Breast epithelium (tissue), 4 donors: ENCODE measurements at regions not wholly inside any gene's neighbourhood (a gene's known extent, or its start where the extent isn't known, plus 50 kb on each side); places are given as distances from the start of the nearest gene placed in this dataset.
"Not testable (repeated sequence)": the region's sequence is repeated elsewhere in the genome, so short reads cannot be mapped to it uniquely, and the experiment has no call there.

ENCODE experiments used
- DNase-seq, 2 donors: peaks; one replicate each; pipeline ENCODE4 v3.0.0-alpha.2; 2019; ENCODE audit warnings: low spot score in 2 of 2
- H3K27ac ChIP-seq, 2 donors: fragments of 200-600 bp; sonication (generic) in 1 of 2; one replicate each; pipeline ENCODE4 v1.5.1; 2016 to 2019; ENCODE audit warnings: mild to moderate bottlenecking in 1 of 2
- H3K27me3 ChIP-seq, 2 donors: fragments of 200-600 bp; sonication (generic) in 1 of 2; one replicate each; pipeline versions ENCODE4 v1.5.1 to v1.6.0; 2017 to 2019; ENCODE audit warnings: control low read depth in 1 of 2, mild to moderate bottlenecking in 1 of 2
- H3K36me3 ChIP-seq: fragments of 200-600 bp; one replicate; pipeline ENCODE4 v1.5.1; 2019
- H3K4me1 ChIP-seq, 2 donors: fragments of 200-600 bp; sonication (generic); one replicate each; pipeline ENCODE4 v1.5.1; 2016 to 2019; ENCODE audit warnings: control low read depth in 1 of 2
- H3K4me3 ChIP-seq, 3 donors: fragments of 200-600 bp; sonication (generic); 1 replicate in 2 of 3; 2 replicates in 1 of 3; pipeline ENCODE4 v1.5.1; 2016 to 2019; ENCODE audit warnings: mild to moderate bottlenecking in 3 of 3, moderate library complexity in 2 of 3
- H3K9me3 ChIP-seq, 2 donors: fragments of 200-600 bp; sonication (generic) in 1 of 2; one replicate each; pipeline ENCODE4 v1.5.1; 2016 to 2019; ENCODE audit warnings: control low read depth in 1 of 2
- POLR2A ChIP-seq: fragments of 450-650 bp; IDR thresholded peaks from one replicate; pipeline ENCODE4 v1.6.1; 2016; ENCODE audit warnings: antibody characterized with exemption, mild to moderate bottlenecking, moderate library complexity
- POLR2AphosphoS5 ChIP-seq, 3 donors: sonication (generic); formaldehyde crosslinking; IDR thresholded peaks; one replicate each; pipeline ENCODE4 v1.6.1; 2017; ENCODE audit warnings: antibody characterized with exemption in 3 of 3
- intact Hi-C: fragments of 100-400 bp; cut with DNase I; formaldehyde crosslinking; loops from one replicate; pipeline ENCODE4 v1.15.1; 2023; ENCODE audit warnings: low total_unique reads
- TF ChIP-seq, protein P1 (sequence below), 3 donors: fragments of 450-650 bp; IDR thresholded peaks; one replicate each; pipeline ENCODE4 v1.5.1; 2016 to 2017; ENCODE audit warnings: antibody characterized with exemption in 3 of 3, mild to moderate bottlenecking in 3 of 3, moderate library complexity in 3 of 3

DNA sequence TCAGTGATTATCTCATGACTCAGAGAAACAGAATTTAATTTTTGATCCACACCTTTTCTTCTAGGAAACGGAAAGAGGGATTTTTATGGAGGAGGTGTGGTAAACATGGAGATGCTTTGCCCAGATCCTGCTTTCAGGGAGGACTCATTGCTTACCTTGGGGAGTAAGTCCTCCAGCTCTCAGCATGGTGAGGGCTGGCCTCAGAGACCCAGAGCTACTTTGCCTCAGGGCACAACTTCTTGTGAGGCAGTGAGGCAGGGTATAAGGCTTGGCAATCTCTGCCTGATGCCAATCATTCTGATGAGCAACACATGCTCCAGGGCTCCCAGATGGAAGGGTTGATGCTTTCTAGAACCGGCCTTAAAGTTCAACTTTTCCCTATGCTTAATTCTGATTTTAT is 189.9 kb upstream of the DCC start:
- H3K36me3 ChIP-seq = no peaks in the 10 kb centered on the region
- TF ChIP-seq POLR2AphosphoS5 (IDR thresholded peaks at IDR 0.05) (no peak), POLR2A (no peak)
- TF ChIP-seq, protein P1, sequence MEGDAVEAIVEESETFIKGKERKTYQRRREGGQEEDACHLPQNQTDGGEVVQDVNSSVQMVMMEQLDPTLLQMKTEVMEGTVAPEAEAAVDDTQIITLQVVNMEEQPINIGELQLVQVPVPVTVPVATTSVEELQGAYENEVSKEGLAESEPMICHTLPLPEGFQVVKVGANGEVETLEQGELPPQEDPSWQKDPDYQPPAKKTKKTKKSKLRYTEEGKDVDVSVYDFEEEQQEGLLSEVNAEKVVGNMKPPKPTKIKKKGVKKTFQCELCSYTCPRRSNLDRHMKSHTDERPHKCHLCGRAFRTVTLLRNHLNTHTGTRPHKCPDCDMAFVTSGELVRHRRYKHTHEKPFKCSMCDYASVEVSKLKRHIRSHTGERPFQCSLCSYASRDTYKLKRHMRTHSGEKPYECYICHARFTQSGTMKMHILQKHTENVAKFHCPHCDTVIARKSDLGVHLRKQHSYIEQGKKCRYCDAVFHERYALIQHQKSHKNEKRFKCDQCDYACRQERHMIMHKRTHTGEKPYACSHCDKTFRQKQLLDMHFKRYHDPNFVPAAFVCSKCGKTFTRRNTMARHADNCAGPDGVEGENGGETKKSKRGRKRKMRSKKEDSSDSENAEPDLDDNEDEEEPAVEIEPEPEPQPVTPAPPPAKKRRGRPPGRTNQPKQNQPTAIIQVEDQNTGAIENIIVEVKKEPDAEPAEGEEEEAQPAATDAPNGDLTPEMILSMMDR (IDR thresholded peaks at IDR 0.05) = no peak
- no peaks in the 10 kb centered on the region for H3K4me1 ChIP-seq
- no peak overlapping the region for H3K4me3 ChIP-seq
- no peaks in the 10 kb centered on the region for H3K27me3 ChIP-seq
- H3K27ac ChIP-seq = no peak overlapping the region
- peaks cover 0 to 8% of the 10 kb centered on the region in 2 donors for H3K9me3 ChIP-seq
- DNase-seq = no peak
- intact Hi-C loops = no loop called here

DNA sequence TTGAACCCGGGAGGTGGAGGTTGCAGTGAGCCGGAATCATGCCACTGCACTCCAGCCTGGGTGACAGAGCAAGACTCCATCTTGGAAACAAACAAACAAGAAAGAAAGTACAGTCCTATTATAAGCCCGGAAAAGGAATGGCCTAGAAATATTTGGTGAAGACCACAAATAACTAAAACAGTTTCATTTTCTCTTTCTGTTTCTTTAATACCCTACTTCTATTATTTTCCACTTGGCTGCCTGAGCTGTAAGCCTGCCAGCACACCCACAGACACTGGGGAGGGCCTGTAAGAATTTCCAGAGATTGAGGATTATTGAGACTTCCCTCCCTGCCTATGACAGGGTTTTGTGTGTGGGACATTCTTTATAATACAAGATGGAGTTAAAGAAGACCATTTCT is 188.0 kb upstream of the DCC start:
- Histone ChIP-seq H3K27ac (no peak overlapping the region), H3K4me1 (no peaks in the 10 kb centered on the region), H3K36me3 (no peaks in the 10 kb centered on the region), H3K4me3 (no peak overlapping the region), H3K9me3 (peaks cover 0 to 5% of the 10 kb centered on the region in 2 donors), H3K27me3 (no peaks in the 10 kb centered on the region)
- DNase-seq = no peak
- TF ChIP-seq, protein P1 (IDR thresholded peaks at IDR 0.05) = no peak
- TF ChIP-seq POLR2A (no peak), POLR2AphosphoS5 (IDR thresholded peaks at IDR 0.05) (no peak)
- intact Hi-C loops = no loop called here

DNA sequence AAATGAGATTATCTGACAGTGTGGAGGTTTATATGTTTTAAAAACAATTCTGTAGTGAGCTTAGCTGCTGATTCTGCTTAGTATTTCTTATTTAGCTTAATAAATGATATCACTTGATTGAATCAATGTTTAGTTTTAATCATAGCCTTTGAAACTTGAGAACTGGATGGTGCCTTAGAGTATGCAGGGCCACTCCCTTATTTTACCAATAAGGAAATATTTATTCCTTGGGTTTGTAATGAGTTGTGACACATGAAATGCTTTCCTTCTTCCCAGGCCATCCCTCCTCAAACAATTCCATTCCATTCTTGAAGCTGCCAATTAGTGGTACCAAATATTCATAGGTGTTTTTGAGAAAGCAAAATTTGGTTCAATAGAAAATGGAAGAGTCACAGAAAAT is 183.8 kb upstream of the DCC start:
- no peaks in the 10 kb centered on the region for H3K9me3 ChIP-seq
- no peak overlapping the region for H3K27ac ChIP-seq
- DNase-seq = no peak
- no peak overlapping the region for H3K4me3 ChIP-seq
- no peaks in the 10 kb centered on the region for H3K4me1 ChIP-seq
- TF ChIP-seq, protein P1 (IDR thresholded peaks at IDR 0.05) = no peak
- TF ChIP-seq POLR2AphosphoS5 (IDR thresholded peaks at IDR 0.05) = no peak
- intact Hi-C loops = no loop called here
- H3K27me3 ChIP-seq = no peaks in the 10 kb centered on the region
- no peaks in the 10 kb centered on the region for H3K36me3 ChIP-seq

DNA sequence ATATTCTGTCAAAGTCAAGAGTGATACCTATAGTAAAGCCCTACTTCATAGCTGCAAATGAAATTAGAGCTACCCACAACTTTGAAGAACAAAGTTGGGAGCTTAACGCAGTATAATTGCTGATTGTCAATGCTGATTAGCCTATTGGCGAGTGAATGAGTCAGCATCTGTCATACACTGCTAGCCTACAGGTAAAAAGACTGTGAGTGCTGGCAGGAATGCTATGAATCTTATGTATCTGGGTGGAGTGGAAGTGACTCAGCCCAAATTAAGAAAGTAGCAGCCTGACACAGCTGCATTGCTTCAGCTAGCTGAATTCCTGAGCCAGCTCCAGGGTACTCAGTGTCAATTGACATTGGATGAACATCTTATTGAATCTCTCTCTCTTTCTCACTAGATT is 179.4 kb upstream of the DCC start:
- TF ChIP-seq, protein P1 (IDR thresholded peaks at IDR 0.05) = no peak
- TF ChIP-seq POLR2AphosphoS5 (IDR thresholded peaks at IDR 0.05) (no peak), POLR2A (no peak)
- intact Hi-C loops = no loop called here
- peaks cover 0 to 14% of the 10 kb centered on the region in 2 donors for H3K9me3 ChIP-seq
- H3K4me3 ChIP-seq = no peak overlapping the region
- DNase-seq = no peak
- H3K4me1 ChIP-seq = no peaks in the 10 kb centered on the region
- H3K27me3 ChIP-seq = no peaks in the 10 kb centered on the region
- no peaks in the 10 kb centered on the region for H3K36me3 ChIP-seq
- no peak overlapping the region for H3K27ac ChIP-seq

DNA sequence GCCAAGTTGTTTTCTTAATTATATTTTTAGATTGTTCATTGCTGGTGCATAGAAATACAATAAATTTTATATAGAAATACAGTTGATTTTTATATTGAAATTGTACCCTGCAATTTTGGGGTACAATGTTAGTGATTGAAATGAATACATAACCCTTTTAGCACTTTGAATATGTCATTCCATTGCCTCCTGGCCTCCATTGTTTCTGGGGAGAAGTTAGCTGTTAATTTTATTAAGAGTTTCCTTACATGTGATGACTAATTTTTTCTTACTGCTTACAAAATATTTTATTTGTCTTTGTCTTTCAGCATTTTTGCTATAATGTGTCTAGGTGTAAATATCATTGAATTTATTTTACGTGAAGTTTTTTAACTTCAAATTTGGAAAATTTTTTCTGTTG is 176.5 kb upstream of the DCC start:
- Histone ChIP-seq H3K4me1 (no peaks in the 10 kb centered on the region), H3K9me3 (peaks cover 0 to 14% of the 10 kb centered on the region in 2 donors), H3K4me3 (no peak overlapping the region), H3K27ac (no peak overlapping the region), H3K36me3 (no peaks in the 10 kb centered on the region), H3K27me3 (no peaks in the 10 kb centered on the region)
- intact Hi-C loops = no loop called here
- no peak for DNase-seq
- TF ChIP-seq, protein P1 (IDR thresholded peaks at IDR 0.05) = no peak
- TF ChIP-seq POLR2A (no peak), POLR2AphosphoS5 (IDR thresholded peaks at IDR 0.05) (no peak)

DNA sequence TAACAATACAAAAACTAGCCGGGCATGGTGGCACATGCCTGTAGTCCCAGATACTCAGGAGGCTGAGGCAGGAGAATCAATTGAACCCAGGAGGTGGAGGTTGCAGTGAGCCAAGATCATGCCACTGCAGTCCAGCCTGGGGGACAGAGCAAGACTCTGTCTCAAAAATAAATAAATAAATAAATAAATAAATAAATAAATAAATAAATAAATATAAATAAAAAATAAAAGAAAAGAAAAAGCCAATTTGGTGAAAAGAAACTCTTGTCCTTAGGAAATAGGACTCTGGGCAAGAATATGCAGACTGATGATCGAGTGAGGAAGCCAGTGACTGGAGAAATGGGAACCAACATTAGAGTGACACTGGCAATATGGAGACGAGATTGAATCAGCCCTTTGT is 171.9 kb upstream of the DCC start:
- H3K27me3 ChIP-seq, H3K36me3 ChIP-seq, H3K4me1 ChIP-seq, DNase-seq, H3K4me3 ChIP-seq, H3K27ac ChIP-seq, intact Hi-C loops: not testable (repeated sequence)
- H3K9me3 ChIP-seq = peaks cover 0 to 12% of the 10 kb centered on the region in 2 donors
